Panc1 (cell line): ENCODE measurements at regions not wholly inside any gene's neighbourhood (a gene's known extent, or its start where the extent isn't known, plus 50 kb on each side); places are given as distances from the start of the nearest gene placed in this dataset.

Source experiments
- ATAC-seq: fragments of 200-7000 bp; cut with Tn5 transposase; 2 replicates; pipeline ENCODE4 v1.9.1; 2020; ENCODE audit warnings: mild to moderate bottlenecking, moderate library complexity
- BruUV-seq: library from RNA; stranded (reverse); fragments of 400-500 nt; replicated peaks from 2 replicates; lab custom pipeline; 2021; lab: Mats Ljungman, UMichigan
- CTCF ChIA-PET: fragments of 300-600 bp; sonication (Branson Sonifier 250); formaldehyde crosslinking; loops from one replicate; lab custom pipeline; 2022; ENCODE audit warnings: antibody characterized with exemption; lab: Charles Lee
- POLR2A ChIA-PET: fragments of 300-600 bp; sonication (Branson Sonifier 250); formaldehyde crosslinking; loops from one replicate; lab custom pipeline; 2022; ENCODE audit warnings: antibody characterized with exemption; lab: Charles Lee
- DNase-seq: peaks from one replicate; pipeline ENCODE4 v3.0.0-alpha.2; 2010; ENCODE audit warnings: low read depth, low spot score
- H3K27ac ChIP-seq: 2 replicates; pipeline ENCODE4 v1.5.1; 2011; ENCODE audit warnings: mild to moderate bottlenecking, low read length, inconsistent platforms
- H3K27me3 ChIP-seq: fragments of 200-500 bp; sonication (Bioruptor generic); 2 replicates; pipeline ENCODE4 v1.6.0; 2014; ENCODE audit warnings: low read length, inconsistent platforms; ENCODE audit not compliant: control insufficient read depth, insufficient read depth
- H3K36me3 ChIP-seq: fragments of 200-500 bp; sonication (Bioruptor generic); 2 replicates; pipeline ENCODE4 v1.5.1; 2014; ENCODE audit warnings: inconsistent platforms, mild to moderate bottlenecking, low read length, moderate library complexity; ENCODE audit not compliant: control insufficient read depth, insufficient read depth
- H3K4me1 ChIP-seq: 2 replicates; pipeline ENCODE4 v1.5.1; 2011; ENCODE audit warnings: inconsistent platforms, mild to moderate bottlenecking, low read length, moderate library complexity; ENCODE audit not compliant: control insufficient read depth, insufficient read depth
- H3K4me3 ChIP-seq, 2 experiments: 2 replicates each; pipeline ENCODE4 v1.5.1; 2011 to 2012; ENCODE audit warnings: low read depth in 2 of 2, low read length in 2 of 2, mild to moderate bottlenecking in 2 of 2, inconsistent platforms in 1 of 2, moderate library complexity in 1 of 2
- H3K9me3 ChIP-seq: fragments of 200-500 bp; sonication (Bioruptor generic); 2 replicates; pipeline ENCODE4 v1.5.1; 2014; ENCODE audit warnings: low read depth, mild to moderate bottlenecking, inconsistent platforms, low read length, moderate library complexity; ENCODE audit not compliant: control insufficient read depth, insufficient read depth
- CTCF ChIP-seq: fragments of 450-650 bp; IDR thresholded peaks from 2 replicates; pipeline ENCODE4 v1.5.1; 2017; ENCODE audit warnings: mild to moderate bottlenecking
- POLR2AphosphoS5 ChIP-seq: IDR thresholded peaks from 2 replicates; pipeline ENCODE4 v1.6.1; 2012; ENCODE audit warnings: mild to moderate bottlenecking, low read depth, low read length, moderate library complexity
- REST ChIP-seq, 2 experiments: IDR thresholded peaks; 2 replicates each; pipeline ENCODE4 v1.6.1; 2011 to 2012; ENCODE audit warnings: low read depth in 2 of 2, control low read depth in 1 of 2, low read length in 1 of 2, mild to moderate bottlenecking in 1 of 2, moderate library complexity in 1 of 2; ENCODE audit not compliant: insufficient read depth in 1 of 2
- SIN3A ChIP-seq: IDR thresholded peaks from 2 replicates; pipeline ENCODE4 v1.6.1; 2012; ENCODE audit warnings: low read depth, mild to moderate bottlenecking, low read length, moderate library complexity, borderline replicate concordance; ENCODE audit not compliant: insufficient read depth
- TCF7L2 ChIP-seq: IDR thresholded peaks from 2 replicates; pipeline ENCODE4 v1.6.1; 2011; ENCODE audit warnings: mild to moderate bottlenecking, low read depth, low read length, inconsistent platforms
- in situ Hi-C: cut with HindIII; loops from 2 replicates; pipeline ENCODE4 v1.10.0; 2016; ENCODE audit warnings: low sequenced_read_pairs, low pct_unique_long_range_greater_than_20kb
- intact Hi-C: fragments of 100-400 bp; cut with micrococcal nuclease; formaldehyde crosslinking; loops from one replicate; pipeline ENCODE4 v1.10.0; 2022; ENCODE audit not compliant: unreplicated experiment

- DNase-seq: no peak
- CTCF ChIA-PET: no interaction called here
- Histone ChIP-seq H3K36me3 (no peaks in the 10 kb centered on the region), H3K27me3 (no peaks in the 10 kb centered on the region), H3K4me1 (no peaks in the 10 kb centered on the region), H3K27ac (no peak overlapping the region), H3K4me3 (no peak overlapping the region), H3K9me3 (no peaks in the 10 kb centered on the region)
- ATAC-seq: no peak
- intact Hi-C loops: no loop called here
- POLR2A ChIA-PET: no interaction called here
- BruUV-seq: no TSS peak
- in situ Hi-C loops: no loop called here
- TF ChIP-seq POLR2AphosphoS5: no peak
- no peak for TF ChIP-seq REST (IDR thresholded peaks at IDR 0.05; ENCODE audit: insufficient read depth in 1 of 2, low read depth in 2 of 2, low read length in 1 of 2)
- no peak for TF ChIP-seq SIN3A
These were observed 416.8 kb upstream of the SPRY2 start for GRCh38 chr13:80757694-80758093.

GRCh38 chr13:80755910-80756309 is 415.0 kb upstream of the SPRY2 start:
- Histone ChIP-seq H3K4me3 (no peak overlapping the region), H3K4me1 (no peaks in the 10 kb centered on the region), H3K36me3 (no peaks in the 10 kb centered on the region), H3K27ac (no peak overlapping the region), H3K9me3 (no peaks in the 10 kb centered on the region), H3K27me3 (no peaks in the 10 kb centered on the region)
- ATAC-seq: no peak
- TF ChIP-seq SIN3A: no peak
- TF ChIP-seq POLR2AphosphoS5: no peak
- TF ChIP-seq REST (IDR thresholded peaks at IDR 0.05; ENCODE audit: insufficient read depth in 1 of 2, low read depth in 2 of 2, low read length in 1 of 2): no peak
- no peak for TF ChIP-seq CTCF
- TF ChIP-seq TCF7L2: no peak
- DNase-seq: no peak
- ChIA-PET CTCF (no interaction called here), POLR2A (no interaction called here)
- no TSS peak for BruUV-seq
- intact Hi-C loops: no loop called here
- in situ Hi-C loops: no loop called here
